Skeletal muscle satellite cell (primary cell): ENCODE measurements at regions not wholly inside any gene's neighbourhood (a gene's known extent, or its start where the extent isn't known, plus 50 kb on each side); places are given as distances from the start of the nearest gene placed in this dataset.

Source experiments
- H3K27me3 ChIP-seq: 2 replicates; pipeline ENCODE4 v1.7.0; 2013; ENCODE audit warnings: low read length; ENCODE audit not compliant: control insufficient read depth, insufficient read depth
- H3K36me3 ChIP-seq: 2 replicates; pipeline ENCODE4 v1.7.0; 2013; ENCODE audit warnings: mild to moderate bottlenecking, control low read depth, low read length; ENCODE audit not compliant: insufficient read depth
- H3K4me1 ChIP-seq: 2 replicates; pipeline ENCODE4 v1.7.0; 2013; ENCODE audit warnings: low read length; ENCODE audit not compliant: control insufficient read depth, insufficient read depth
- H3K4me2 ChIP-seq: 2 replicates; pipeline ENCODE4 v1.7.0; 2013; ENCODE audit warnings: mild to moderate bottlenecking, low read length
- H3K4me3 ChIP-seq: 2 replicates; pipeline ENCODE4 v1.7.0; 2013; ENCODE audit warnings: low read length
- H3K9ac ChIP-seq: 2 replicates; pipeline ENCODE4 v1.7.0; 2013; ENCODE audit warnings: mild to moderate bottlenecking, low read depth, low read length, moderate library complexity
- H3K9me3 ChIP-seq: replicated peaks from 2 replicates; pipeline ENCODE4 v1.7.0; 2013; ENCODE audit warnings: mild to moderate bottlenecking, control low read depth, low read length

GRCh38 chr16:54417384-54417783 is 130.8 kb upstream of the IRX3 start:
- Histone ChIP-seq H3K27me3 (peaks cover 15% of the 10 kb centered on the region), H3K36me3 (no peaks in the 10 kb centered on the region), H3K4me1 (no peaks in the 10 kb centered on the region)

GRCh38 chr16:54414671-54415070 is 128.1 kb upstream of the IRX3 start:
- no peaks in the 10 kb centered on the region for H3K4me1 ChIP-seq
- H3K9ac ChIP-seq: no peak overlapping the region
- H3K9me3 ChIP-seq: no peaks in the 10 kb centered on the region
- no peak overlapping the region for H3K4me2 ChIP-seq
- no peaks in the 10 kb centered on the region for H3K36me3 ChIP-seq
- peaks cover 25% of the 10 kb centered on the region for H3K27me3 ChIP-seq
- no peak overlapping the region for H3K4me3 ChIP-seq

More at GRCh38 chr16:54417384-54417783, 130.8 kb upstream of the IRX3 start:
- Histone ChIP-seq H3K4me2 (no peak overlapping the region), H3K9ac (no peak overlapping the region), H3K4me3 (no peak overlapping the region), H3K9me3 (no peaks in the 10 kb centered on the region)

GRCh38 chr16:54412777-54413455 is 126.3 kb upstream of the IRX3 start:
- no peak overlapping the region for H3K4me2 ChIP-seq
- peaks cover 25% of the 10 kb centered on the region for H3K27me3 ChIP-seq
- H3K4me3 ChIP-seq: no peak overlapping the region
- H3K36me3 ChIP-seq: no peaks in the 10 kb centered on the region
- H3K9me3 ChIP-seq: no peaks in the 10 kb centered on the region
- no peak overlapping the region for H3K9ac ChIP-seq
- H3K4me1 ChIP-seq: no peaks in the 10 kb centered on the region

- H3K9ac ChIP-seq: no peak overlapping the region
- no peaks in the 10 kb centered on the region for H3K4me1 ChIP-seq
- no peaks in the 10 kb centered on the region for H3K9me3 ChIP-seq
- H3K27me3 ChIP-seq: peaks cover 25% of the 10 kb centered on the region
- H3K4me3 ChIP-seq: no peak overlapping the region
- H3K36me3 ChIP-seq: no peaks in the 10 kb centered on the region
- H3K4me2 ChIP-seq: no peak overlapping the region
These were observed 125.5 kb upstream of the IRX3 start for GRCh38 chr16:54412037-54412436.

GRCh38 chr16:54411544-54411943 is 125.0 kb upstream of the IRX3 start:
- H3K4me1 ChIP-seq: no peaks in the 10 kb centered on the region
- H3K4me3 ChIP-seq: no peak overlapping the region
- H3K9ac ChIP-seq: no peak overlapping the region
- H3K4me2 ChIP-seq: no peak overlapping the region
- H3K9me3 ChIP-seq: no peaks in the 10 kb centered on the region
- H3K36me3 ChIP-seq: no peaks in the 10 kb centered on the region
- H3K27me3 ChIP-seq: peaks cover 25% of the 10 kb centered on the region

GRCh38 chr16:54409982-54410381 is 123.4 kb upstream of the IRX3 start:
- Histone ChIP-seq H3K27me3 (peaks cover 25% of the 10 kb centered on the region), H3K9me3 (no peaks in the 10 kb centered on the region), H3K4me2 (no peak overlapping the region), H3K4me3 (no peak overlapping the region), H3K9ac (no peak overlapping the region), H3K36me3 (no peaks in the 10 kb centered on the region), H3K4me1 (no peaks in the 10 kb centered on the region)

- H3K9ac ChIP-seq: no peak overlapping the region
- no peaks in the 10 kb centered on the region for H3K9me3 ChIP-seq
These were observed 121.0 kb upstream of the IRX3 start for GRCh38 chr16:54407596-54407995.

GRCh38 chr16:54405478-54405877 is 118.9 kb upstream of the IRX3 start:
- Histone ChIP-seq H3K36me3 (no peaks in the 10 kb centered on the region), H3K27me3 (peaks cover 5% of the 10 kb centered on the region), H3K4me3 (no peak overlapping the region), H3K4me1 (no peaks in the 10 kb centered on the region), H3K9ac (no peak overlapping the region), H3K9me3 (no peaks in the 10 kb centered on the region), H3K4me2 (no peak overlapping the region)

More at GRCh38 chr16:54407596-54407995, 121.0 kb upstream of the IRX3 start:
- Histone ChIP-seq H3K4me3 (no peak overlapping the region), H3K4me2 (no peak overlapping the region), H3K36me3 (no peaks in the 10 kb centered on the region), H3K4me1 (no peaks in the 10 kb centered on the region), H3K27me3 (peaks cover 17% of the 10 kb centered on the region)

- no peaks in the 10 kb centered on the region for H3K9me3 ChIP-seq
- no peak overlapping the region for H3K4me2 ChIP-seq
- H3K36me3 ChIP-seq: no peaks in the 10 kb centered on the region
- no peak overlapping the region for H3K4me3 ChIP-seq
- H3K27me3 ChIP-seq: peaks cover 5% of the 10 kb centered on the region
- peaks cover 9% of the 10 kb centered on the region for H3K4me1 ChIP-seq
- no peak overlapping the region for H3K9ac ChIP-seq
These were observed 117.0 kb upstream of the IRX3 start for GRCh38 chr16:54403580-54403979.

GRCh38 chr16:54402873-54403272 is 116.3 kb upstream of the IRX3 start:
- Histone ChIP-seq H3K27me3 (peaks cover 5% of the 10 kb centered on the region), H3K9me3 (no peaks in the 10 kb centered on the region), H3K4me2 (no peak overlapping the region), H3K4me1 (peaks cover 16% of the 10 kb centered on the region), H3K4me3 (no peak overlapping the region), H3K36me3 (no peaks in the 10 kb centered on the region), H3K9ac (no peak overlapping the region)

- H3K4me3 ChIP-seq: no peak overlapping the region
- H3K4me2 ChIP-seq: no peak overlapping the region
- peaks cover 5% of the 10 kb centered on the region for H3K27me3 ChIP-seq
- no peaks in the 10 kb centered on the region for H3K36me3 ChIP-seq
- H3K9ac ChIP-seq: no peak overlapping the region
- H3K9me3 ChIP-seq: no peaks in the 10 kb centered on the region
- H3K4me1 ChIP-seq: peaks cover 20% of the 10 kb centered on the region
These were observed 115.7 kb upstream of the IRX3 start for GRCh38 chr16:54402270-54402669.

- Histone ChIP-seq H3K9ac (no peak overlapping the region), H3K4me1 (peaks cover 22% of the 10 kb centered on the region), H3K27me3 (peaks cover 5% of the 10 kb centered on the region), H3K36me3 (no peaks in the 10 kb centered on the region), H3K4me2 (no peak overlapping the region), H3K9me3 (no peaks in the 10 kb centered on the region), H3K4me3 (no peak overlapping the region)
These were observed 113.7 kb upstream of the IRX3 start for GRCh38 chr16:54400261-54400660.
